MCF 10A (cell line): ENCODE measurements at regions not wholly inside any gene's neighbourhood (a gene's known extent, or its start where the extent isn't known, plus 50 kb on each side); places are given as distances from the start of the nearest gene placed in this dataset.

Experiments
- BruUV-seq: library from RNA; stranded (reverse); fragments of 400-500 nt; replicated peaks from 2 replicates; lab custom pipeline; 2021; lab: Mats Ljungman, UMichigan
- CTCF ChIA-PET: fragments of 300-600 bp; sonication (Branson Sonifier 250); formaldehyde crosslinking; extraction: SDS; loops from one replicate; lab custom pipeline; 2021; ENCODE audit warnings: antibody characterized with exemption, inconsistent platforms; lab: Yijun Ruan, JAX
- POLR2A ChIA-PET: fragments of 300-600, 350-650 bp; sonication (Branson Sonifier 250); formaldehyde crosslinking; extraction: SDS; loops from one replicate; lab custom pipeline; 2020; ENCODE audit warnings: antibody characterized with exemption, inconsistent platforms; lab: Yijun Ruan, JAX
- DNase-seq: peaks from one replicate; pipeline ENCODE4 v3.0.0-alpha.2; 2018; ENCODE audit not compliant: unreplicated experiment
- H3K27ac Mint-ChIP-seq: one replicate; pipeline ENCODE4 v1.8.0; 2022; ENCODE audit warnings: mild to moderate bottlenecking, low read depth, mixed read lengths; ENCODE audit not compliant: unreplicated experiment
- H3K27me3 Mint-ChIP-seq: one replicate; pipeline ENCODE4 v1.8.0; 2022; ENCODE audit warnings: mixed read lengths; ENCODE audit not compliant: insufficient read depth, unreplicated experiment
- H3K36me3 Mint-ChIP-seq: one replicate; pipeline ENCODE4 v1.8.0; 2022; ENCODE audit warnings: mild to moderate bottlenecking, moderate library complexity, mixed read lengths; ENCODE audit not compliant: insufficient read depth, unreplicated experiment
- H3K4me1 Mint-ChIP-seq: one replicate; pipeline ENCODE4 v1.8.0; 2022; ENCODE audit warnings: mixed read lengths; ENCODE audit not compliant: insufficient read depth, unreplicated experiment
- H3K4me3 Mint-ChIP-seq: one replicate; pipeline ENCODE4 v1.8.0; 2022; ENCODE audit warnings: mild to moderate bottlenecking, moderate library complexity, mixed read lengths; ENCODE audit not compliant: unreplicated experiment
- H3K9me3 Mint-ChIP-seq: one replicate; pipeline ENCODE4 v1.8.0; 2022; ENCODE audit warnings: mixed read lengths; ENCODE audit not compliant: unreplicated experiment
- CTCF ChIP-seq: fragments of 200-600 bp; IDR thresholded peaks from one replicate; pipeline ENCODE4 v1.8.0; 2022; ENCODE audit warnings: antibody characterized with exemption, mild to moderate bottlenecking; ENCODE audit not compliant: unreplicated experiment
- intact Hi-C: fragments of 100-400 bp; cut with micrococcal nuclease; formaldehyde crosslinking; loops from 2 replicates; pipeline ENCODE4 v1.14.1; 2022

GRCh38 chr22:19592464-19592863 lies 68.3 kb upstream of the CLDN5 start:
- TF ChIP-seq CTCF: no peak
- Mint-ChIP-seq H3K36me3 (peaks cover 4% of the 10 kb centered on the region), H3K4me1 (peaks cover 2% of the 10 kb centered on the region), H3K27ac (no peak overlapping the region), H3K27me3 (no peaks in the 10 kb centered on the region), H3K4me3 (no peak overlapping the region), H3K9me3 (no peaks in the 10 kb centered on the region)
- no TSS peak for BruUV-seq
- POLR2A ChIA-PET: interaction anchor here (1.3 kb wide), 1 partner anchor 27 kb away, joined by 4 read pairs; no protein-coding TSS in a partner anchor
- intact Hi-C loops: no loop called here
- CTCF ChIA-PET: interaction anchor here (0.8 to 1.2 kb wide), 3 partner anchors 9 to 37 kb away, joined by 3 to 4 read pairs (median 3); no protein-coding TSS in a partner anchor
- no peak for DNase-seq

- intact Hi-C loops: no loop called here
- peaks cover 3% of the 10 kb centered on the region for H3K36me3 Mint-ChIP-seq
- H3K9me3 Mint-ChIP-seq: no peaks in the 10 kb centered on the region
- TF ChIP-seq CTCF: no peak
- BruUV-seq: no TSS peak
- H3K27ac Mint-ChIP-seq: no peak overlapping the region
- no peaks in the 10 kb centered on the region for H3K27me3 Mint-ChIP-seq
- CTCF ChIA-PET: no interaction called here
- peaks cover 16% of the 10 kb centered on the region for H3K4me1 Mint-ChIP-seq
- POLR2A ChIA-PET: no interaction called here
- DNase-seq: no peak
- no peak overlapping the region for H3K4me3 Mint-ChIP-seq
Observed at GRCh38 chr22:19593991-19594569, 69.9 kb upstream of the CLDN5 start.

GRCh38 chr22:19595532-19595931 lies 71.3 kb upstream of the CLDN5 start:
- Mint-ChIP-seq H3K36me3 (peaks cover 6% of the 10 kb centered on the region), H3K4me3 (no peak overlapping the region), H3K9me3 (no peaks in the 10 kb centered on the region), H3K4me1 (peaks cover 16% of the 10 kb centered on the region), H3K27ac (no peak overlapping the region), H3K27me3 (no peaks in the 10 kb centered on the region)
- BruUV-seq: no TSS peak
- ChIA-PET POLR2A (interaction anchor here (1.4 kb wide), 1 partner anchor 82 kb away, joined by 3 read pairs; no protein-coding TSS in a partner anchor), CTCF (no interaction called here)
- intact Hi-C loops: no loop called here
- no peak for DNase-seq
- no peak for TF ChIP-seq CTCF

- CTCF ChIA-PET: no interaction called here
- Mint-ChIP-seq H3K4me3 (no peak overlapping the region), H3K27me3 (no peaks in the 10 kb centered on the region), H3K9me3 (peaks cover 6% of the 10 kb centered on the region), H3K27ac (peak overlapping the region; percentile 51), H3K4me1 (peaks cover 16% of the 10 kb centered on the region), H3K36me3 (peaks cover 6% of the 10 kb centered on the region)
- intact Hi-C loops: no loop called here
- POLR2A ChIA-PET: interaction anchor here (1.4 kb wide), 1 partner anchor 84 kb away, joined by 3 read pairs; no protein-coding TSS in a partner anchor
- TF ChIP-seq CTCF: no peak
- no TSS peak for BruUV-seq
- DNase-seq: no peak
Observed at GRCh38 chr22:19596680-19597398, 72.6 kb upstream of the CLDN5 start.
